Vagina (tissue), 2 donors: ENCODE measurements at regions not wholly inside any gene's neighbourhood (a gene's known extent, or its start where the extent isn't known, plus 50 kb on each side); places are given as distances from the start of the nearest gene placed in this dataset.

Experiments
- DNase-seq, 2 donors: peaks; one replicate each; pipeline ENCODE4 v3.0.0-alpha.2; 2017; ENCODE audit errors: extremely low spot score in 2 of 2
- H3K27ac ChIP-seq: fragments of 200-600 bp; sonication (generic); one replicate; pipeline ENCODE4 v1.5.1; 2019
- H3K27me3 ChIP-seq: fragments of 200-600 bp; sonication (generic); one replicate; pipeline ENCODE4 v1.5.1; 2019
- H3K36me3 ChIP-seq, 2 donors: fragments of 200-600 bp; sonication (generic); one replicate each; pipeline ENCODE4 v1.5.1; 2017 to 2019
- H3K4me1 ChIP-seq: fragments of 200-600 bp; sonication (generic); one replicate; pipeline ENCODE4 v1.5.1; 2019
- H3K4me3 ChIP-seq, 2 donors: fragments of 200-600 bp; sonication (generic); 1 replicate in 1 of 2; 2 replicates in 1 of 2; pipeline ENCODE4 v1.5.1; 2016 to 2019
- H3K9me3 ChIP-seq: fragments of 200-600 bp; sonication (generic); one replicate; pipeline ENCODE4 v1.5.1; 2019
- CTCF ChIP-seq, 3 experiments: fragments of 450-650 bp in 2 of 3; fragments of 200-600 bp in 1 of 3; sonication (generic) in 1 of 3; IDR thresholded peaks; one replicate each; pipeline ENCODE4 v1.5.1; 2017 to 2019; ENCODE audit warnings: antibody characterized with exemption in 3 of 3, mild to moderate bottlenecking in 2 of 3, moderate library complexity in 2 of 3
- POLR2A ChIP-seq, 2 donors: fragments of 450-650 bp; IDR thresholded peaks; one replicate each; pipeline ENCODE4 v1.6.1; 2017; ENCODE audit warnings: antibody characterized with exemption in 2 of 2, mild to moderate bottlenecking in 2 of 2, moderate library complexity in 2 of 2
- POLR2AphosphoS5 ChIP-seq, 2 donors: sonication (generic); formaldehyde crosslinking; IDR thresholded peaks; one replicate each; pipeline ENCODE4 v1.9.0; 2017; ENCODE audit warnings: antibody characterized with exemption in 2 of 2, mild to moderate bottlenecking in 2 of 2, low read depth in 1 of 2; ENCODE audit not compliant: insufficient read depth in 1 of 2
- intact Hi-C: fragments of 100-400 bp; cut with DNase I; formaldehyde crosslinking; loops from one replicate; pipeline ENCODE4 v1.15.1; 2023

- intact Hi-C loops = no loop called here
- no peak for TF ChIP-seq POLR2AphosphoS5 (IDR thresholded peaks at IDR 0.05; ENCODE audit: insufficient read depth in 1 of 2, low read depth in 1 of 2)
- TF ChIP-seq CTCF (IDR thresholded peaks at IDR 0.05) = no peak
- no peak for TF ChIP-seq POLR2A (IDR thresholded peaks at IDR 0.05)
- Histone ChIP-seq H3K4me1 (peaks cover 29% of the 10 kb centered on the region), H3K27me3 (no peaks in the 10 kb centered on the region), H3K9me3 (no peaks in the 10 kb centered on the region), H3K4me3 (no peak overlapping the region), H3K36me3 (peaks cover 0 to 34% of the 10 kb centered on the region in 2 donors), H3K27ac (no peak overlapping the region)
- no peak for DNase-seq
Observed at GRCh38 chr7:66576646-66577045, 52.0 kb upstream of the KCTD7 start.
